ENCODE measurements at regions not wholly inside any gene's neighbourhood (a gene's known extent, or its start where the extent isn't known, plus 50 kb on each side); places are given as distances from the start of the nearest gene placed in this dataset.

GRCh38 chr6:76381612-76382011 is 309.1 kb upstream of the IMPG1 start:
- no peak overlapping the region for H3K4me3 ChIP-seq (replicated peaks; ENCODE audit: low read depth, low read length)
- no peaks in the 10 kb centered on the region for H3K36me3 ChIP-seq (ENCODE audit: control insufficient read depth, insufficient read depth, low read length)
- TF ChIP-seq, protein P1, sequence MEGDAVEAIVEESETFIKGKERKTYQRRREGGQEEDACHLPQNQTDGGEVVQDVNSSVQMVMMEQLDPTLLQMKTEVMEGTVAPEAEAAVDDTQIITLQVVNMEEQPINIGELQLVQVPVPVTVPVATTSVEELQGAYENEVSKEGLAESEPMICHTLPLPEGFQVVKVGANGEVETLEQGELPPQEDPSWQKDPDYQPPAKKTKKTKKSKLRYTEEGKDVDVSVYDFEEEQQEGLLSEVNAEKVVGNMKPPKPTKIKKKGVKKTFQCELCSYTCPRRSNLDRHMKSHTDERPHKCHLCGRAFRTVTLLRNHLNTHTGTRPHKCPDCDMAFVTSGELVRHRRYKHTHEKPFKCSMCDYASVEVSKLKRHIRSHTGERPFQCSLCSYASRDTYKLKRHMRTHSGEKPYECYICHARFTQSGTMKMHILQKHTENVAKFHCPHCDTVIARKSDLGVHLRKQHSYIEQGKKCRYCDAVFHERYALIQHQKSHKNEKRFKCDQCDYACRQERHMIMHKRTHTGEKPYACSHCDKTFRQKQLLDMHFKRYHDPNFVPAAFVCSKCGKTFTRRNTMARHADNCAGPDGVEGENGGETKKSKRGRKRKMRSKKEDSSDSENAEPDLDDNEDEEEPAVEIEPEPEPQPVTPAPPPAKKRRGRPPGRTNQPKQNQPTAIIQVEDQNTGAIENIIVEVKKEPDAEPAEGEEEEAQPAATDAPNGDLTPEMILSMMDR (IDR thresholded peaks at IDR 0.05; ENCODE audit: insufficient read depth, low read length, poor library complexity, severe bottlenecking): no peak
- DNase-seq (ENCODE audit: extremely low read depth, insufficient read length): no peak
- no peaks in the 10 kb centered on the region for H3K27me3 ChIP-seq (replicated peaks; ENCODE audit: control insufficient read depth, insufficient read depth, low read length)

GRCh38 chr6:76351275-76351674 is 278.8 kb upstream of the IMPG1 start:
- no peak overlapping the region for H3K4me3 ChIP-seq (replicated peaks; ENCODE audit: low read depth, low read length)

DNA sequence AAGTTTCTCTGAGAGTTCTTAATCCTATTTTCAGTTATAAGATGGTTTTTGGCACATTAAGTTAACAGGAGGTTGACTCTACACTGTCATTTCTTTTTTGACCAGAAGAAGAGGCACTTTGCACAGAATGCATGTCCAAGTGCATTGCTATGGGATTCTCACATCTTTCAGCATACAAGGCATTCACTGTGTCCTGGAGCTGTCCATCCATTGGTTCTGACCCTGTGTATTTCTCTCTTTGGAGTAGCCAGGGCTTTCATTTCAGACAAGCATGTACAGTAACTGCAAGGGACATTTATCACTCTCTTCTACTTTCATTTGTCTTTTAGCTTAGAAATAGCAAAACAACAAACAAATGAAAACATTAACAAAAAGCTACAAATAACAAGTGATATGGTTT is 275.1 kb upstream of the IMPG1 start:
- Histone ChIP-seq H3K36me3 (ENCODE audit: control insufficient read depth, insufficient read depth, low read length) (no peaks in the 10 kb centered on the region), H3K27me3 (replicated peaks; ENCODE audit: control insufficient read depth, insufficient read depth, low read length) (no peaks in the 10 kb centered on the region), H3K4me3 (replicated peaks; ENCODE audit: low read depth, low read length) (no peak overlapping the region)
- DNase-seq (ENCODE audit: extremely low read depth, insufficient read length): no peak
- TF ChIP-seq, protein P1 (IDR thresholded peaks at IDR 0.05; ENCODE audit: insufficient read depth, low read length, poor library complexity, severe bottlenecking): no peak

More at GRCh38 chr6:76351275-76351674, 278.8 kb upstream of the IMPG1 start:
- DNase-seq (ENCODE audit: extremely low read depth, insufficient read length): no peak
- H3K36me3 ChIP-seq (ENCODE audit: control insufficient read depth, insufficient read depth, low read length): no peaks in the 10 kb centered on the region
- TF ChIP-seq, protein P1 (IDR thresholded peaks at IDR 0.05; ENCODE audit: insufficient read depth, low read length, poor library complexity, severe bottlenecking): peak; percentile 27
- no peaks in the 10 kb centered on the region for H3K27me3 ChIP-seq (replicated peaks; ENCODE audit: control insufficient read depth, insufficient read depth, low read length)

GRCh38 chr6:76342611-76343160 is 270.2 kb upstream of the IMPG1 start:
- no peak overlapping the region for H3K4me3 ChIP-seq (replicated peaks; ENCODE audit: low read depth, low read length)
- H3K27me3 ChIP-seq (replicated peaks; ENCODE audit: control insufficient read depth, insufficient read depth, low read length): no peaks in the 10 kb centered on the region
- no peak for DNase-seq (ENCODE audit: extremely low read depth, insufficient read length)
- no peaks in the 10 kb centered on the region for H3K36me3 ChIP-seq (ENCODE audit: control insufficient read depth, insufficient read depth, low read length)
- TF ChIP-seq, protein P1 (IDR thresholded peaks at IDR 0.05; ENCODE audit: insufficient read depth, low read length, poor library complexity, severe bottlenecking): no peak

- Histone ChIP-seq H3K4me3 (replicated peaks; ENCODE audit: low read depth, low read length) (no peak overlapping the region), H3K36me3 (ENCODE audit: control insufficient read depth, insufficient read depth, low read length) (no peaks in the 10 kb centered on the region), H3K27me3 (replicated peaks; ENCODE audit: control insufficient read depth, insufficient read depth, low read length) (no peaks in the 10 kb centered on the region)
- TF ChIP-seq, protein P1 (IDR thresholded peaks at IDR 0.05; ENCODE audit: insufficient read depth, low read length, poor library complexity, severe bottlenecking): no peak
- DNase-seq (ENCODE audit: extremely low read depth, insufficient read length): no peak
Observed at GRCh38 chr6:76330031-76330430, 257.6 kb upstream of the IMPG1 start.

DNA sequence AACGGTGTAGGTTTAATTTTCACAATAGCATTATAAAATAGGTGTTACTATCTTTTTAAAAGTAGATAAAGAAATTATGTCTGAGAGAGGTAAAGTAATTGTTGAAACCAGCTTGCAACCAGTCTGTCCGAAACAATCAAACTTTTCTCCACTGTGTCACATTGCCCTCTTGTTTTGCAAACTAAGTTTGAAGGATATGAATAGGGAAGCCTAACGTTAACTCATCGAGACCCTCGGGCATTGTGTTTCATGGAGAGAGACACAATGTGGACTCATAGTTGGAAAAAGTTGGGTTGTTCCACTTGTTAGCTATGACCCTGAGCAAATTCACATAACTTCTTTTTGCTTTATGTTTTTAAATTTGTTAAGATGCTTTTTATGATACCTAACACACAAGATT is 254.4 kb upstream of the IMPG1 start:
- DNase-seq (ENCODE audit: extremely low read depth, insufficient read length): no peak
- Histone ChIP-seq H3K27me3 (replicated peaks; ENCODE audit: control insufficient read depth, insufficient read depth, low read length) (no peaks in the 10 kb centered on the region), H3K36me3 (ENCODE audit: control insufficient read depth, insufficient read depth, low read length) (no peaks in the 10 kb centered on the region), H3K4me3 (replicated peaks; ENCODE audit: low read depth, low read length) (no peak overlapping the region)
- TF ChIP-seq, protein P1 (IDR thresholded peaks at IDR 0.05; ENCODE audit: insufficient read depth, low read length, poor library complexity, severe bottlenecking): no peak
